Activated T-cell treated with anti-CD3 and anti-CD28 coated beads, Interleukin-2, amount 50 U/mL, for 4 hours (primary cell): ENCODE measurements at regions not wholly inside any gene's neighbourhood (a gene's known extent, or its start where the extent isn't known, plus 50 kb on each side); places are given as distances from the start of the nearest gene placed in this dataset.

ENCODE experiments used
- ATAC-seq, 2 donors: fragments of 200-7000 bp; cut with Tn5 transposase; one replicate each; pipeline ENCODE4 v1.10.0; 2021
- DNase-seq: peaks from one replicate; pipeline ENCODE4 v3.0.0-alpha.2; 2020
- H3K27me3 Mint-ChIP-seq: one replicate; pipeline ENCODE4 v1.8.0; 2021; ENCODE audit warnings: low read depth, mixed read lengths
- H3K36me3 Mint-ChIP-seq: one replicate; pipeline ENCODE4 v1.8.0; 2022; ENCODE audit warnings: mixed read lengths; ENCODE audit not compliant: insufficient read depth
- H3K4me1 Mint-ChIP-seq: one replicate; pipeline ENCODE4 v1.8.0; 2021; ENCODE audit warnings: low read depth, mixed read lengths
- H3K4me3 Mint-ChIP-seq: one replicate; pipeline ENCODE4 v1.8.0; 2021; ENCODE audit warnings: mild to moderate bottlenecking, moderate library complexity, mixed read lengths
- H3K9me3 Mint-ChIP-seq: one replicate; pipeline ENCODE4 v1.8.0; 2021; ENCODE audit warnings: mixed read lengths

DNA sequence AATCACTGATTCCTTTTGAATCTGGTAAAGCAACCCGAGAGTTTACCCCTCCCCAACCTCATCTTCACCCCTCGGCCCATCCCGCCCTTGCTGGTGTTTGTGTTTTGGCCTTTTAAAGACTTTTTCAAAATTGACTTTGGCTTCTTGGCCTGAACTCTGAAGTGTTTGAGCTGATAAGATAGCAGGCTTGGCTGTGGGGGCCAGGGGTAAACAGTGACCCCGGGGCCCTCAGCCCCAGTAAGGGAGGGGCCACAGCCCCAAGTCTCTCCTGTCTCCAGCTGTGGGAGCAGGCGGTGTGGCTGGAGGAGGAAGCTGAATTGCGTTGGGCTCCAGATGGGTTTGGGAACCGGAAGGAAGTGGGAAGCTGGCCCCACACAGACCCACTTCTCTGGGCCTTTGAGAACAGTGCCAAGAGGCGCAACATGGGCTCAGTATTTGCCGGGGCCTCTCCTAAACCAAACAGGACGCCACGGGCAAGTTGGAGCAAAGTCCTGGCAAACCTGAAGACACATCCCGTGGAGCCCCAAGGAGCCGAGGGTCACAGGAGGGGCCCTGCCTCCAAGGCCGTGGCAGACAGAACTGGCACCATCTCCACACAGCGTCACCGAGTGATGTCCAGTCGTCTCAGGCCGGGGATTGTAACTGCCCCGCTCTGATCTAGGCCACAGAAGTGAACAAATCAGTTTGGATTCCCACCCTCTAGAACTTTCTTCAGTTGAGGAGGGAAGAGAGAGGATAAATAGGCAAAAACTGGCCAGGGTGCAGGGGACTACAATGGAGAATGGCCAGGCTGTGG lies 54.3 kb upstream of the PTPN1 start:
- Mint-ChIP-seq H3K4me3 (no peak overlapping the region), H3K27me3 (peaks cover 19% of the 10 kb centered on the region), H3K9me3 (no peaks in the 10 kb centered on the region), H3K4me1 (peaks cover 5% of the 10 kb centered on the region), H3K36me3 (no peaks in the 10 kb centered on the region)
- DNase-seq (no peak), ATAC-seq (no peak)

DNA sequence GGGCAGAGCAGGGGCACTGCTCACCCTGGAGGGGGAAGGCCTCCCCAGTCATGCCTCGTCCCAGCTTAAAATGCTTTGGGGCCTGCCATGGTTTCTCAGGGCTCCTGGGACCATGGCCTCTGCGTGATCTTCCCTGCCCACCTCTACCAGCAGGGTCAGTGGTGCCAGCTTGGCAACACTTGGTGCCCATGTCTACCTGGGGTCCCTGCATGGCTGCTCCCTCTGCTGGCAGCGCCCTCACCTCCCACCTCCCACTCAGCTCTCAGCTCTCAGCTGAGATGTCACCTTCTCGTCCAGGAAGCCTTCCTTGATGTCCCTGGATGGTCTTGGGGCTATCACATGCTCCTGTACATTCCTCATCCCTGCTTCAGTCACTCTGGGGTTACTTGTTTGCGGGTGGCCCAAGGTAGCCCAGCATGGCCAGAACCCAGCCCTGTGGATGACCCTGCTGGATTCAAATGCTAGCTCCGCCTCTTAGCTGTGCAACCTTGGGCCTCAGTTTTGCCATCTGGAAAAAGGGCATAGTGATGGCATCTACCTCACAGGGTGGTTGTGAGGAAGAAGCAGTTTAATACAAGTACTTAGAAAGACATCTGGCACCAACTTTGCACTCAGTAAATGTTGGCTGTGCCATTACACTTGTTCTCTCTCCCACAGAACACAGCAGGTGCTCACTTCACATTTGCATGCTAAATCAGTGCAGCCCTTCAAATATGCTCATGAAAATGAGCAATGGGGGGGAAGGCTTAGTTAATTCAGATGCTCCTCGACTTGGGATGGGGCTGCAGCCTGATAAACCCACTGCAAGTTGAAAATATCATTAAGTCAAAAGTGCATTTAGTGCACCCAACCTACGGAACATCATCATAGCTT lies 53.5 kb upstream of the PTPN1 start:
- H3K36me3 Mint-ChIP-seq = no peaks in the 10 kb centered on the region
- ATAC-seq = no peak
- no peaks in the 10 kb centered on the region for H3K9me3 Mint-ChIP-seq
- H3K27me3 Mint-ChIP-seq = peaks cover 11% of the 10 kb centered on the region
- no peak overlapping the region for H3K4me3 Mint-ChIP-seq
- DNase-seq = no peak
- no peaks in the 10 kb centered on the region for H3K4me1 Mint-ChIP-seq

DNA sequence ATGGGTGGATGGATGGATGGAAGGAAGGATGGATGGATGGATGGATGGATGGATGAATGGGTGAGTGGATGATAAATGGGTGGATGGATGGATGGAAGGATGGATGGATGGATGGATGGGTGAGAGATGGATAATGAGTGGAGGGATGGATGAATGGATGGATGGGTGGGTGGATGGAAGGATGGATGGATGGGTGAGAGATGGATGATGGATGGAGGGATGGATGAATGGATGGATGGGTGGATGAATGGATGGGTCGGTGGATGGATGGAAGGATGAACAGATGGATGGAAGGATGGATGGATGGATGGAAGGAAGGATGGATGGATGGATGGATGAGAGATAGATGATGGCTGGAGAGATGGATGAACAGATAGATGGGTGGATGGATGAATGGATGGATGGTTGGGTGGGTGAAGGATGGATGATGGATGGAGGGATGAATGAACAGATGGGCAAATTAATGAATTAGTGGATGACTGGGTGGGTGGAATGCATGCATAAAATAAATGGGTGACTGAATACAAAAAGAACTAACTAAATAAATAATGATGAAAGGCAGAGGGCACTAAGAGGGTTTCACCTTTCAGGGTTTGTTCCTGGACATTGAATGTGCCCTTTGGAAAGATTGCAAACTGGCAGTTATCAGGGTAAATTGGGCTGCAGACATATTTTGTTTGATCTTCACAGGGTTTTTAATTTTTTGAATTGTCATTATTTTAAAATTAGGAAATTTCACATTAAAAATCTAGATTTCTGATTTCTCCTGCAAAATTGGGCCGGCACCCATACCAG lies 50.9 kb upstream of the PTPN1 start:
- no peaks in the 10 kb centered on the region for H3K9me3 Mint-ChIP-seq
- no peak overlapping the region for H3K4me3 Mint-ChIP-seq
- no peaks in the 10 kb centered on the region for H3K4me1 Mint-ChIP-seq
- H3K27me3 Mint-ChIP-seq = peaks cover 2% of the 10 kb centered on the region
- ATAC-seq = no peak
- no peaks in the 10 kb centered on the region for H3K36me3 Mint-ChIP-seq
- no peak for DNase-seq

DNA sequence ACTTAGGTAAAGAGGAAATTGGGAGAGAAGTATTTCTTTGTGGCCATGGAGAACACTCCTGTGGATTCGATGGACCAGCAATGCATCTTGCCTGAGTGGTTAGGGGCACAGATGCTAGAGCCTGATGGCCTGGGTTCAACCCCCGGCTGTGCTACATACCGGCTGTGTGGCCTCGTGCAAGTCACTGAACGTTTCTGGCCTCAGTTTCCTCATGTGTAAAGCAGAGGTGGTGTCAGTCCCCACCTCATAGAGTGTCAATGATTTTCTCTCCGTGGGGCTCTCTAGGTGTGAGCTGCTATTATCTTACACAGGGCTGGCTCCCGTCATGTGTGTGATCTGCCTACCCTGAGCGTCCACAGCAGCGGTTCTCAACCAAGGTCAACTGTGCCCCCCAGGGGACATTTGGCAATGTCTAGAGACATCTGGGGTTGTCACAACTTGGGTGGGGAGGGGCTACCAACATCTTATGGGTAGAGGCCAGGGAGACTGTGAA lies 50.0 kb upstream of the PTPN1 start:
- Mint-ChIP-seq H3K9me3 (no peaks in the 10 kb centered on the region), H3K4me1 (no peaks in the 10 kb centered on the region), H3K27me3 (peaks cover 2% of the 10 kb centered on the region), H3K4me3 (no peak overlapping the region), H3K36me3 (no peaks in the 10 kb centered on the region)
- ATAC-seq (no peak), DNase-seq (no peak)
